Sigmoid colon (tissue), 4 donors: ENCODE measurements at regions not wholly inside any gene's neighbourhood (a gene's known extent, or its start where the extent isn't known, plus 50 kb on each side); places are given as distances from the start of the nearest gene placed in this dataset.

Experiments
- POLR2AphosphoS5 ChIP-seq, 4 donors: sonication (generic); formaldehyde crosslinking; IDR thresholded peaks; one replicate each; pipeline ENCODE4 v1.6.1; 2017; ENCODE audit warnings: antibody characterized with exemption in 4 of 4
- TF ChIP-seq, protein P1 (sequence below), 4 experiments: fragments of 450-650 bp in 3 of 4; fragments of 200-600 bp in 1 of 4; IDR thresholded peaks; one replicate each; pipeline ENCODE4 v1.5.1; 2016 to 2019; ENCODE audit warnings: antibody characterized with exemption in 4 of 4, mild to moderate bottlenecking in 3 of 4, moderate library complexity in 2 of 4

DNA sequence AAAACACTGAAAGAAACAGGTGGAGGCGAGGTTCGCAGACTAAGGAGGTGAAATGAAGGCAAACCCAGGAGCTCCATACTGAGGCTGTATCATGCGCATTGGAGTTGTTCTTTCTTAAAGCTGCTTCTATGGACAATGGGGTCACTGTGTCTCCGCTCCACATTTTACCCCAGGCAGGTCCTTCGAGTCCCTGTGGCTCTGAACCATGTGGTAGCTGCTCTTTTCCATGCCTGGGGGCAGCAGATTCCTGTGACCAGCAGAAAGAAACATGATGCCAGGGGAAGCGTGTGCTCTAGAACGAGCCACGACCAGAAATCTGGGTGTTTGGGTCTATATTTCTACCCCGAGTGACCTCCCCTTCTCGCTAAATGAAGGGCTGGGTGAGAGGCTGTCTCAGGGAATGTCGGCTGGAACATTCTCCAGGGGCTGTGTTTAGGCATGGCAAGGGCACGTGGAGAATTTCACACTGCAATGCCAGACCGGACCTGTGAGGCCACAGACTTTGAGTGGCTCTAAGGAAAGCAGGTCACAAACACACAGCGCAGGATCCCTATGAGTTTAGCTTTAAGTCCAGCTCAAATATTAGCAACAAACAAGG is 95.7 kb upstream of the IRS2 start:
- TF ChIP-seq, protein P1, sequence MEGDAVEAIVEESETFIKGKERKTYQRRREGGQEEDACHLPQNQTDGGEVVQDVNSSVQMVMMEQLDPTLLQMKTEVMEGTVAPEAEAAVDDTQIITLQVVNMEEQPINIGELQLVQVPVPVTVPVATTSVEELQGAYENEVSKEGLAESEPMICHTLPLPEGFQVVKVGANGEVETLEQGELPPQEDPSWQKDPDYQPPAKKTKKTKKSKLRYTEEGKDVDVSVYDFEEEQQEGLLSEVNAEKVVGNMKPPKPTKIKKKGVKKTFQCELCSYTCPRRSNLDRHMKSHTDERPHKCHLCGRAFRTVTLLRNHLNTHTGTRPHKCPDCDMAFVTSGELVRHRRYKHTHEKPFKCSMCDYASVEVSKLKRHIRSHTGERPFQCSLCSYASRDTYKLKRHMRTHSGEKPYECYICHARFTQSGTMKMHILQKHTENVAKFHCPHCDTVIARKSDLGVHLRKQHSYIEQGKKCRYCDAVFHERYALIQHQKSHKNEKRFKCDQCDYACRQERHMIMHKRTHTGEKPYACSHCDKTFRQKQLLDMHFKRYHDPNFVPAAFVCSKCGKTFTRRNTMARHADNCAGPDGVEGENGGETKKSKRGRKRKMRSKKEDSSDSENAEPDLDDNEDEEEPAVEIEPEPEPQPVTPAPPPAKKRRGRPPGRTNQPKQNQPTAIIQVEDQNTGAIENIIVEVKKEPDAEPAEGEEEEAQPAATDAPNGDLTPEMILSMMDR (IDR thresholded peaks at IDR 0.05), result no peak
- no peak for TF ChIP-seq POLR2AphosphoS5 (IDR thresholded peaks at IDR 0.05)
